CD4-positive, alpha-beta memory T cell (primary cell): ENCODE measurements at regions not wholly inside any gene's neighbourhood (a gene's known extent, or its start where the extent isn't known, plus 50 kb on each side); places are given as distances from the start of the nearest gene placed in this dataset.
"Not testable (repeated sequence)": the region's sequence is repeated elsewhere in the genome, so short reads cannot be mapped to it uniquely, and the experiment has no call there.

Experiments
- CTCF ChIA-PET: fragments of 350-600 bp; sonication (Branson Sonifier 250); formaldehyde crosslinking; loops from one replicate; lab custom pipeline; 2021; ENCODE audit warnings: inconsistent platforms; ENCODE audit not compliant: partially characterized antibody; lab: Charles Lee
- POLR2A ChIA-PET: fragments of 350-600 bp; sonication (Branson Sonifier 250); formaldehyde crosslinking; loops from one replicate; lab custom pipeline; 2021; ENCODE audit not compliant: partially characterized antibody; lab: Charles Lee
- DNase-seq, 5 donors: peaks; one replicate each; pipeline versions ENCODE4 v3.0.0 to v3.0.0-alpha.2; 2020 to 2022; ENCODE audit warnings: mixed read lengths in 1 of 5
- H3K27ac ChIP-seq: one replicate; pipeline ENCODE4 v1.7.0; 2013; ENCODE audit warnings: low read depth, low read length
- H3K27me3 ChIP-seq: 2 replicates; pipeline ENCODE4 v1.7.0; 2013; ENCODE audit warnings: mild to moderate bottlenecking, low read length, moderate library complexity; ENCODE audit not compliant: insufficient read depth
- H3K36me3 ChIP-seq: 2 replicates; pipeline ENCODE4 v1.7.0; 2013; ENCODE audit warnings: mild to moderate bottlenecking, low read length, moderate library complexity; ENCODE audit not compliant: insufficient read depth
- H3K4me1 ChIP-seq: 2 replicates; pipeline ENCODE4 v1.7.0; 2013; ENCODE audit warnings: mild to moderate bottlenecking, low read length, moderate library complexity; ENCODE audit not compliant: insufficient read depth
- H3K4me3 ChIP-seq, 2 donors: one replicate each; pipeline ENCODE4 v1.7.0; 2013; ENCODE audit warnings: low read length in 2 of 2, mild to moderate bottlenecking in 1 of 2
- H3K9me3 ChIP-seq, 2 donors: one replicate each; pipeline ENCODE4 v1.7.0; 2013; ENCODE audit warnings: low read length in 2 of 2, control low read depth in 1 of 2; ENCODE audit not compliant: control insufficient read depth in 1 of 2
- H3K27ac Mint-ChIP-seq, 7 donors: one replicate each; pipeline ENCODE4 v1.8.0; 2020 to 2021; ENCODE audit warnings: mixed read lengths in 7 of 7, mild to moderate bottlenecking in 6 of 7, inconsistent platforms in 3 of 7, moderate library complexity in 3 of 7
- H3K27me3 Mint-ChIP-seq, 2 donors: one replicate each; pipeline ENCODE4 v1.8.0; 2020 to 2021; ENCODE audit warnings: mixed read lengths in 2 of 2
- H3K36me3 Mint-ChIP-seq, 2 donors: one replicate each; pipeline ENCODE4 v1.8.0; 2020 to 2021; ENCODE audit warnings: mixed read lengths in 2 of 2, inconsistent platforms in 1 of 2, mild to moderate bottlenecking in 1 of 2
- H3K4me1 Mint-ChIP-seq, 4 donors: one replicate each; pipeline ENCODE4 v1.8.0; 2020 to 2021; ENCODE audit warnings: mixed read lengths in 4 of 4, mild to moderate bottlenecking in 1 of 4
- H3K4me3 Mint-ChIP-seq, 8 donors: one replicate each; pipeline ENCODE4 v1.8.0; 2020 to 2021; ENCODE audit warnings: mixed read lengths in 8 of 8, mild to moderate bottlenecking in 7 of 8, moderate library complexity in 6 of 8, inconsistent platforms in 3 of 8
- H3K9me3 Mint-ChIP-seq, 8 donors: one replicate each; pipeline ENCODE4 v1.8.0; 2020 to 2021; ENCODE audit warnings: mixed read lengths in 8 of 8, mild to moderate bottlenecking in 5 of 8, inconsistent platforms in 3 of 8, moderate library complexity in 1 of 8
- intact Hi-C: fragments of 100-400 bp; cut with micrococcal nuclease; formaldehyde crosslinking; loops from one replicate; pipeline ENCODE4 v1.15.1; 2023

- Mint-ChIP-seq H3K4me1 (no peaks in the 10 kb centered on the region), H3K9me3 (peaks cover 0 to 8% (median 2%) of the 10 kb centered on the region in 8 donors), H3K27me3 (peaks cover 0 to 6% of the 10 kb centered on the region in 2 donors), H3K4me3 (no peak overlapping the region), H3K36me3 (no peaks in the 10 kb centered on the region), H3K27ac (no peak overlapping the region)
- H3K4me1 ChIP-seq: no peaks in the 10 kb centered on the region
- no peak overlapping the region for H3K27ac ChIP-seq
- DNase-seq: no peak
- POLR2A ChIA-PET: no interaction called here
- intact Hi-C loops: no loop called here
- no peaks in the 10 kb centered on the region for H3K27me3 ChIP-seq
- H3K36me3 ChIP-seq: no peaks in the 10 kb centered on the region
- CTCF ChIA-PET: no interaction called here
- H3K4me3 ChIP-seq: no peak overlapping the region
- H3K9me3 ChIP-seq: no peaks in the 10 kb centered on the region
Measured at GRCh38 chr11:71370895-71371673, 77.1 kb downstream of the DHCR7 start.

- Histone ChIP-seq H3K4me3 (no peak overlapping the region), H3K27ac (no peak overlapping the region), H3K4me1 (no peaks in the 10 kb centered on the region), H3K9me3 (no peaks in the 10 kb centered on the region), H3K36me3 (no peaks in the 10 kb centered on the region), H3K27me3 (no peaks in the 10 kb centered on the region)
- H3K4me3 Mint-ChIP-seq: no peak overlapping the region
- H3K4me1 Mint-ChIP-seq: no peaks in the 10 kb centered on the region
- no peak for DNase-seq
- no peaks in the 10 kb centered on the region for H3K36me3 Mint-ChIP-seq
- POLR2A ChIA-PET: no interaction called here
- intact Hi-C loops: no loop called here
- CTCF ChIA-PET: no interaction called here
- H3K9me3 Mint-ChIP-seq: peaks cover 0 to 5% (median 0%) of the 10 kb centered on the region in 8 donors
- H3K27ac Mint-ChIP-seq: no peak overlapping the region
- peaks cover 0 to 5% of the 10 kb centered on the region in 2 donors for H3K27me3 Mint-ChIP-seq
Measured at GRCh38 chr11:71370020-71370747, 78.0 kb downstream of the DHCR7 start.

GRCh38 chr11:71369411-71369810 lies 78.8 kb downstream of the DHCR7 start:
- POLR2A ChIA-PET: no interaction called here
- no peak for DNase-seq

GRCh38 chr11:71368966-71369365 lies 79.2 kb downstream of the DHCR7 start:
- Mint-ChIP-seq H3K27ac (no peak overlapping the region), H3K36me3 (no peaks in the 10 kb centered on the region), H3K27me3 (no peaks in the 10 kb centered on the region), H3K4me3 (no peak overlapping the region), H3K9me3 (no peaks in the 10 kb centered on the region), H3K4me1 (no peaks in the 10 kb centered on the region)
- Histone ChIP-seq H3K4me1 (no peaks in the 10 kb centered on the region), H3K36me3 (no peaks in the 10 kb centered on the region), H3K27me3 (no peaks in the 10 kb centered on the region), H3K4me3 (no peak overlapping the region), H3K9me3 (no peaks in the 10 kb centered on the region), H3K27ac (no peak overlapping the region)
- ChIA-PET POLR2A (no interaction called here), CTCF (no interaction called here)
- intact Hi-C loops: no loop called here
- DNase-seq: no peak

More at GRCh38 chr11:71369411-71369810, 78.8 kb downstream of the DHCR7 start:
- Mint-ChIP-seq H3K36me3 (no peaks in the 10 kb centered on the region), H3K9me3 (no peaks in the 10 kb centered on the region), H3K27me3 (no peaks in the 10 kb centered on the region), H3K4me1 (no peaks in the 10 kb centered on the region), H3K4me3 (no peak overlapping the region), H3K27ac (no peak overlapping the region)
- CTCF ChIA-PET: no interaction called here
- Histone ChIP-seq H3K4me3 (no peak overlapping the region), H3K9me3 (no peaks in the 10 kb centered on the region), H3K27ac (no peak overlapping the region), H3K27me3 (no peaks in the 10 kb centered on the region), H3K36me3 (no peaks in the 10 kb centered on the region), H3K4me1 (no peaks in the 10 kb centered on the region)
- intact Hi-C loops: no loop called here

- H3K27me3 Mint-ChIP-seq: no peaks in the 10 kb centered on the region
- Histone ChIP-seq H3K4me1 (no peaks in the 10 kb centered on the region), H3K27ac (no peak overlapping the region), H3K36me3 (no peaks in the 10 kb centered on the region), H3K4me3 (no peak overlapping the region), H3K9me3 (no peaks in the 10 kb centered on the region), H3K27me3 (no peaks in the 10 kb centered on the region)
- POLR2A ChIA-PET: no interaction called here
- DNase-seq: no peak
- H3K4me3 Mint-ChIP-seq: no peak overlapping the region
- H3K9me3 Mint-ChIP-seq: no peaks in the 10 kb centered on the region
- no peaks in the 10 kb centered on the region for H3K4me1 Mint-ChIP-seq
- peak overlapping the region in 1 of 7 donors; percentile 3 for H3K27ac Mint-ChIP-seq
- CTCF ChIA-PET: no interaction called here
- no peaks in the 10 kb centered on the region for H3K36me3 Mint-ChIP-seq
- intact Hi-C loops: no loop called here
Measured at GRCh38 chr11:71367756-71368155, 80.4 kb downstream of the DHCR7 start.

- DNase-seq, H3K36me3 Mint-ChIP-seq, H3K9me3 ChIP-seq, CTCF ChIA-PET, intact Hi-C loops, H3K4me3 Mint-ChIP-seq, H3K4me1 ChIP-seq, H3K36me3 ChIP-seq, H3K27ac Mint-ChIP-seq, POLR2A ChIA-PET, H3K27me3 ChIP-seq, H3K4me3 ChIP-seq, H3K27me3 Mint-ChIP-seq, H3K4me1 Mint-ChIP-seq, H3K9me3 Mint-ChIP-seq, H3K27ac ChIP-seq: not testable (repeated sequence)
Measured at GRCh38 chr11:71367276-71367675, 80.9 kb downstream of the DHCR7 start.

GRCh38 chr11:71366076-71366475 lies 82.1 kb downstream of the DHCR7 start:
- DNase-seq: no peak
- H3K4me1 ChIP-seq: no peaks in the 10 kb centered on the region
- no peaks in the 10 kb centered on the region for H3K27me3 ChIP-seq
- ChIA-PET POLR2A (no interaction called here), CTCF (no interaction called here)
- Mint-ChIP-seq H3K4me1 (no peaks in the 10 kb centered on the region), H3K36me3 (no peaks in the 10 kb centered on the region), H3K27ac (no peak overlapping the region), H3K27me3 (no peaks in the 10 kb centered on the region), H3K9me3 (no peaks in the 10 kb centered on the region), H3K4me3 (no peak overlapping the region)
- H3K9me3 ChIP-seq: no peaks in the 10 kb centered on the region
- intact Hi-C loops: no loop called here
- no peaks in the 10 kb centered on the region for H3K36me3 ChIP-seq
- H3K27ac ChIP-seq: no peak overlapping the region
- H3K4me3 ChIP-seq: no peak overlapping the region
